HG03135 (cell line): ENCODE measurements at regions not wholly inside any gene's neighbourhood (a gene's known extent, or its start where the extent isn't known, plus 50 kb on each side); places are given as distances from the start of the nearest gene placed in this dataset.
"Not testable (repeated sequence)": the region's sequence is repeated elsewhere in the genome, so short reads cannot be mapped to it uniquely, and the experiment has no call there.

Source experiments
- ATAC-seq: cut with Tn5 transposase; IDR thresholded peaks from one replicate; pipeline ENCODE4 v1.9.1; 2021; ENCODE audit warnings: mild to moderate bottlenecking, moderate library complexity; ENCODE audit not compliant: unreplicated experiment

DNA sequence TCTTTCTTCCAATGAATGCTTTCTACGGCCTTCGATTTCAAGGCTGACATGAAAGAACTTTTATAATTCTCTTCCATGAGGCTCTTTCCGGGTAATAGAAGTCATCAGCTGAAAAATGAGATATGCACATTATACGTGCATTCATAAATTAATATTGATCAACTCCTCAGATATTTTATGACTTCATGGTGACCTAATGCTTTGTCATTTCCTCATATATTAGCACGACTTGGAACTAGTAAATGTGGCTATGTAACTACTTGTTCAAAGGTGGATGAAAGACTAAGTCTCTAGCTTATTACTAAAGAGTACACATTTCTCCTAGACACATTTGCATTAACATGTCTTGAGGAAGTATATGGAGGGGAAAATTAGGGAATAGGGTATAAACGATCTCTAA, 168.8 kb downstream of the HDGFL1 start:
- no peak for ATAC-seq

DNA sequence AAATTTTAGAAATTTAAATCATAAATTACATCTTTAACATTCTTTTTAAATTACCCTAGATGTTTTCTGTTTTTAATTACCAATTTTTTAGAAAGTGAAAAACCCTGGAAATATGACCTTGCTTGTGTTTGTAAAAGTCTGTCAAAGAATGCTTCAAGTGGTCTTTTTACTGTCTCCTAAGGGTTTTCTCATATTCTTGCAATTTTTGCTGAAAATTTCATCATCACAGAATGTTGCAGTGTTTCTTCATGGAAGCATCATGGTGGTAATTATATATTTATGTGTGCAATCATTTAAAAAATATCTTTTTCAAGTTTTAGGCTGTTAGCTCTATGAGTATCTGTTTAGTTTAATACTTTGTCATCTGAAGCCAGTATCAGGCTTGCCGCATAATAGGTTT, 178.2 kb downstream of the HDGFL1 start:
- ATAC-seq = no peak

DNA sequence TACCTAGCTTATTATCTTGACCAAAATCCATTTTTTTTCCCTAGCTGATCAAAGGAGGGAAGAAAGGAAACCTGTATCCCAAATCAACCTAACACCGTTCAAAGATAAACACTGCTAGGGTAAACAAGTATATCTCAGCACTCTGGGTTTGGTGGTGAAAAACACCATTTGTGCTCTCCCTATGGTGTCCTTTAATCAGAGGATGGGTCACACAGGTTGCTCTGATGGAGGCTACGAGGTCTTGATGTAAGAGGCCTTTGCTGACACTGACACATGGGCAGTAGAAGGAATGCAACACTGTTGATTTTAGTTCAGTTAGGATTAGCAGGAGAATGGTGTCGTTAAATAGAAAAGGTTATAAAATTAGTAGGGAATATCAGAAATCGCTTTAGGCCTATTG, 179.3 kb downstream of the HDGFL1 start:
- ATAC-seq = no peak

DNA sequence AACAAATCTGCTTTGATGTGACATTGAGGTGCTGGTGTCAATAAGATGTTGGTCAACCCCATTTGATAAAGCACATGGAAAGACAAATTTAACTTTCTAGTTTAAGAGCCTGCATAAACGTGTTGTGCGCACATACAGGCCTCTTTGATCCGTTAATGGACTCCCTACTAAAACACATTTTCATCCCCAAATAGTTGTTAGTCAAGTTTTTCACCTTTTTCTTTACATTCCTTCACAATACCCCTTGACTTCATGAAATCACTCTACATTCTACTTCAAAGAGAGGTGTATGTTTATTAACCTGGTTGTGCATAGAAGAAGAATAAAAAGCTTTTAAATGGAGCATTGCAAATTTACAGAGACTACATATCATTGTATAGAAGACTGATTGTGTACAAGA, 180.3 kb downstream of the HDGFL1 start:
- no peak for ATAC-seq

DNA sequence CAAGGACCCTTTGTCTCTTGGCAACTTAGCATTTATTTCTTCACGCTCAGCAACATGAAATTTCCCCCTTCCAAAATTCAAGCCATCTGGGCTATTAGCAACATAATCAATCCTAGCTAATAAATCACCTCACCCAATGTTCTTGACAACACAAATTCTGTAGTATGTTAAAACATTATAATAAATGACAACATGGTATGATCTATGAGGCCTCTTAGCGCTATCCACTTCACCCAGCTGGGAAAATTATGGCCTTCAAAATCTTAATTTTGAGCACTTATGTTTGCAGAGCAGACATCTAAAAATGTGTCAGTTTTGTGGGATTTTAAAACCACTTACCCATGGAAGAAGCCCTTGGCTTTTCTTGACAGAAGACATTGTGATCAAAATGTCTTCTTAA, 181.9 kb downstream of the HDGFL1 start:
- ATAC-seq = no peak

DNA sequence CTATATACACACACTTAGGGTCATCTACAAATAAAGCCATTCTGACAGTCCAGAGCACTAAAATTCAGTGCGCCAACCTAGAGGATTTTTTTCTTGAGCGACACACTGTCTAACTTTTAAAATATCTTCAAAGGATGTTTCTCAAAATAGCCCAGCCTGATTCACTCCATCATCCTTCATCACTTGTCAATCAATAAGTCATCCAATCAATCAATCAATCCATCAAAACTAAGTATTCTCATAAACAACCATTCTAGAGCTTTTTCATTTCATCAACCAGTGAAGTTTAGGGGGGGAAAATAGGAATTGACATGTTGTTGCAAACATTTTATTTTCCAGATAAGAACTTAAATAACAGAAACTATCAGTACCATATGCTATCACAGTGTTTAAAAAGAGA, 183.2 kb downstream of the HDGFL1 start:
- ATAC-seq = no peak

DNA sequence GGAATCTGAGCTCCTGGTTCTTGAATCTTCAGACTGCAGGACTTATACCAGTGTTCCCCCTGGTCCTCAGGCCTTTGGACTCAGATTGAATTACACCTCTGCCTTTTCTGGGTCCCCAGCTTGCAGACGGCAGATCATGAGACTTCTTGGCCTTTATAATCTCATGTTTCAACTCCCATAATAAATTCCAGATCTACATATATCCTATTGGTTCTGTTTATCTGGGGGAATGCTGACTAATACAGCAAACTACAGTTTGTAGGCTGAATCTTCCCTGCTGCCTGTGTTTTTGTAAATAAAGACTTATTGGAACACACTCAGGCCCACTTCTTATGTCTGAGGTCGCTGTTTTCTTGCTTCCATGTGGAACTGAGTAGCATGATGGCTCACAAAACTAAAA, 184.7 kb downstream of the HDGFL1 start:
- no peak for ATAC-seq

DNA sequence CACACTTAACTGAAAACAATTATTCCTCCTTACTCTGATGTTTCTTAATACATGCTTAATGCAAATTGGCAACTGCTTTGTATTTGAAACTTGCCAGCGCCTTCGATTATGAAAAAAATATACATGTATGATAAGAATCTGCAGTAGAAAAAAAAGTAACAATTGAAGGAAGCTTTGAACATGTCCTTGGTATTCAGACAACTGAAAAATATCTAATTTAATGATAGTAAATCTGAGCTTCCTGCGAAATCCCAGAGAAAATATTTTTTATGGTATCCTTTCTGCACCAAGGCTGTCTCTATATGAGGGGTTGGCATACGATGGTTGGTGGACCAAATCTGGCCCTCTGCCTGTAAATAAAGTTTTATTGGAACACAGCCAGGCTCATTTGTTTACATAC, 186.2 kb downstream of the HDGFL1 start:
- ATAC-seq = no peak

DNA sequence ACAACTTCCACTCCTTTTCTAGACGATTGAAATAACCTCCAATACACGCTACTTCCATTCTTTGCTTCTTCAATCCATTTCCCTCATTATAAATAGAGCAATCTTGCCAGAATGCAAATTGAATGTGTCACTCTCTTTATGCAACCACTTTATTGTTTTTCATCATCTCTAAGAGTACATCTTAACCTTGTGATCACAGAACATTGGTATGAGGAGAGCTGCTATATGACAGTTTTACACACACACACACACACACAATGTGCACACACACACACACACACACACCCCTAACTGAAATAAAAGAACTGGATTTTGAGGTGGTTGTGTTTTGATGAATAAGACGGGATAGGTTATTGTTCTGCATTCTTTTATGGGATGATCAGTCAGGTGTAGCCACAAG, 187.0 kb downstream of the HDGFL1 start:
- no peak for ATAC-seq

DNA sequence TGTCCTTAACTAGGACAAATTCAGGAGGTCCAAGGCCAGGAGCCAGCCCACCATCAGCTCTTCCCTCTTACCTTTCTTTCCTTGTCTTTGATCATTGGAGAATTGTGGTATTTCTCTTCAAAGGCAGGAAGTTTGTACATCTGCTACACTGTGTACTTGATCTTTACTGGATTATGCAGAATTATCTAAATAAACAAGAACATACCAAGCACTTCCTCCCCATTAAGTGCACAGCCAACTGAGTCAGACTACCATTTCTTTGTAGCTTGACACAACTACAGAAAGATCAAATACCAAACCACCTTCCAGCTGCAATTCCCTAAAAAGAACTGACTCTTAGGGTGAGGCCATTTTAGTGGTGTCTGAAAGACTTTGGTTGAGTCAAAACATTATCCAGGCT, 195.1 kb downstream of the HDGFL1 start:
- ATAC-seq = no peak

DNA sequence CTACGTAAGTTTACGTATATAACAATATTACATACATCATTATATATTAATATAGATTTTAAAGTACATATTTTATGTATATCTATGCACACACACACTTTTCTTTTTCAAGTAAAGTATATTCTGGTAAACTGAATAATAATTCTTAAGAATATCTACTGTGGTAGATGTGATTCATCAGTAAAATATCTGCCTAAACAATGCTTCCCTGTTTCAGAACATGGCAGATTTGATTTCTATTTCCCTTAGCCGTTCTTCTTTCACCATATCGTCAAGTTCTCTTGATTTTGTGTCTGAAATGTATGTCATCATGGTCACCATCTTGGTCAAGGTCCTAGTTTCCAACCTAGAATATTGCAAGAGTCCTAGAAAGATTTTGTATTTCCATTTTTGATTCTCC, 195.6 kb downstream of the HDGFL1 start:
- no peak for ATAC-seq

DNA sequence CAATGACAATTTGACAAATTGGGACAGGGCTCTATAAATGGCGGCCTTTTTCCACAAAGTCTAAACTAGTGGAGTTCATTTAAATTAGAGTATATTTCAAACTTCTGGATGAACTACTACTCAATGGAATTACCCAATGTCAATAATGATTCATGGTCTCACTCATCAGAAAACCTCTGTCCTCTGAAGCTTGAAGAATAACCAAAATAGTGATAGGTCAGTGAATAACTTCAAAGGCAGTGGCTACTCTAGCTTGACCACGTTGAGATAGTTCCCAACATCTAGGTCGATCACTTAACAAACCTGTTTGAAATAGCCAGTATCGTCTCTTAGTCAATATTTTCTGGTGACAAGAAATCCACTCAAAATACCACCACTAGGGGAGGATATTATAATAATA, 197.6 kb downstream of the HDGFL1 start:
- no peak for ATAC-seq

DNA sequence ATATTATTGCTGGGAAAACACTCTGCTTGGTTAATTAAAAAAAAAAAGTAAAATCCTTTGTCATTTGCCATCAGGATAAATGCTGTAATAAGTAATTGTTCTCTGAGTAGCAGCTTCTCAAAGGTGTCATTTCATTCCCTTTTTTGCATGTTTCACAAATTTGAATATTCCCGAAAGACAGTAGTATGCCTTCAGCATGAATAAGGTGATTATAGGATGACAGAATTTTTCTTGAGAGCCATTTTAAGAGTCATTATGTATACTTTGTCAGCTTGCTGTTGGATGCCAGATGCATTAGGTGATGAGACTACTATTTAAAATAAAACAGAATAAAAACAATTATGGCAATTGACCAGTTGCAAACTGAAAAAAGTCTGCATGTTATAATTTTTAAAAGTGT, 200.7 kb downstream of the HDGFL1 start:
- ATAC-seq = no peak

DNA sequence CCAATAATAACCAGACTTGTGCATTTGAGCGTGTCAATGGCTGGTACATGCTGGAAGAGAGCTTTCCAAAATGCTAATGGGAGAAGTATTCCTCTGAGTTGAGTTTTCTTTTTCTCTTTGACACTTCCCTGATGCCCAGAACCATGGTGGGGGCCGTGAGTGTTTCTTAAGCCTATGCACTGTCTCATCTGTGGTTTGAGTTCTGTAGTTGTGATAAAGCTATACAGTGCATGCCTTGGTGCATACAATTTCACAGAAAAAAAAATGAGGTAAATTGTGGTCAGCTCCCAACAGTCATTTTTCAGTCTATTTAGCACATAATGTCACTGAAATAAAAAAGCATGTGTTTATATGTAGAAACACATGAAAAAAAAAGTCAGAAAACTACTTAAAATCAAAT, 204.8 kb downstream of the HDGFL1 start:
- no peak for ATAC-seq

DNA sequence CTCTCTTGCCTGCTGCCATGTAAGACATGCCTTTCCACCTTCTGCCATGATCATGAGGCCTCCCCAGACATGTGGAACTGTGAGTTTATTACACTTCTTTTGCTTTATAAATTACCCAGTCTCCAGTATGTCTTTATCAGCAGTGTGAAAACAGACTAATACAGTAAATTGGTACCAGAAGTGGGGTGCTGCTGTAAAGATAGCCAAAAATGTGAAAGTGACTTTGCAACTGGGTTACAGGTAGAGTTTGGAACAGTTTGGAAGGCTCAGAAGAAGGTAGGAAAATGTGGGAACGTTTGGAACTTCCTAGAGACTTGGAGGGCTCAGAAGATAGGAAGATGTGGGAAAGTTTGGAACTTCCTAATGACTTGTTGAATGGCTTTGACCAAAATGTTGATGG, 209.1 kb downstream of the HDGFL1 start:
- not testable (repeated sequence) for ATAC-seq

DNA sequence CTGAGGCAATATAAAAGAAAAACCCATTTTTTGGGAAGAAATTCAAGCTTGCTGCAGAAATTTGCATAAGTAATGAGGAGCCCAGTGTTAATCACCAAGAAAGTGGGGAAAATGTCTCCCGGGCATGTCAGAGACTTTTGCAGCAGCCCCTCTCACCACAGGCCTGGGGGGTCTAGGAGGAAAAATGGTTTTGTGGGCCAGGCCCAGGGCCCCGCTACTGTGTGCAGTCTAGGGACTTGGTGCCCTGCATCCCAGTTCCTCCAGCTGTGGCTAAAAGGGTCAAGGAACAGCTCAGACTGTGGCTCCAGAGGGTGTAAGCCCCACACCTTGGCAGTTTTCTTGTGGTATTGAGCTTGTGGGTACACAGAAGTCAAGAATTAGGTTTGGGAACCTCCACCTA, 209.7 kb downstream of the HDGFL1 start:
- ATAC-seq = no peak

DNA sequence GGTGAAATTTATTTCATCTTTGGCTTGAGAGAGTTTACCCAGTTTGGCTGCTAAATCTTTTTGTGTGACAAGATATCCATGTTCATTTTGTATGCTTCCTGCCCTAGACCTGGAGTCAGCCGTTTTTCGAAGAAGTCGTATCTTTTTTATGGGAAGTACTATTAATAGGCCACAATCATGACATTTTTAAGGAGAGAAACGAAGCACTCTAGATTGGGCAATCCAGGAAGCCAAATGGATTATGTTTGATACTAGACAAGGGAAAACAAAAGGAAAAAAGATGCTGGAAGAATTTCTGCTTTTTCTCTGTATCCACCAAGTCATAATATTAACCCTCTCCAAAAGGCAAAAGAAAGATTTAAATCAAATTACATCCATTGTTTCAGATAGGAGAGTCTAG, 214.6 kb downstream of the HDGFL1 start:
- ATAC-seq = no peak

DNA sequence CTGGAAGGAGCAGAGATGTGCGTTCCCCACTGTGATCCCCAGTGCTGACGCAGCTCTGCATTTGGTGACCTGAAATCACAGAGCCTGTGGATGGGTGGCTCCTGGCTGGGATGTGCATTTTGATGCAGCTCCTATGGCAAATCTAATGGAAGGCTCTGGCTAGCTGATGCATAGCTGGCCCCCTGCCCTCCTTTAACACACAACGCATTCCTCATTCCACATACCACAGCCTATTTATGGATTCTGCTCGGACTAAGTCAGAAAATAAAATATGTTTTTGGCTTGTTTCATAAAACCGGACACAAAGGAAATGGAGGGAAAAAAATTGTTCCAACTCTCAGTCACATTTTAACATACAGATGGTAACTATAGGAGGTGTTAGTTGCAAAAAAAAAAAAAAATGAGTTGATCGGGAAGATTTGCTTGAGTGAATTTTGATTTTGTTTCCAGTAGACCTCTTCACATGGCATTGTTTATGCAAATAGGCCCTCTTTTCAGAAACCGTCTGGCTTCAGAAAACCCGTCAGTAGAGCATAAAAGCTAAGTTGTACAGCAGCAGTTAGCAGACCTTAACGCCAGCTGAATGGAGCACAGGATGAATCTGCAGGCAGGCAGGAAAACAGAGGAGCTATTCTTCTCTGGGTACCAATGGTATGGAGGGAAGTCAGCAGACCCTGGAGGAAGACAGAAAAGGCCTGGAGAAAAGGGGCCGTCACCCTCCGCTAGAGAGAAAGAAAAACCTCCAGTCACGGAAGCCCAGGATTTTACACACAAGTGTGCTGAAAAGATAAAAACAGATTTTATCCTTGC, 215.4 kb downstream of the HDGFL1 start:
- ATAC-seq = no peak

DNA sequence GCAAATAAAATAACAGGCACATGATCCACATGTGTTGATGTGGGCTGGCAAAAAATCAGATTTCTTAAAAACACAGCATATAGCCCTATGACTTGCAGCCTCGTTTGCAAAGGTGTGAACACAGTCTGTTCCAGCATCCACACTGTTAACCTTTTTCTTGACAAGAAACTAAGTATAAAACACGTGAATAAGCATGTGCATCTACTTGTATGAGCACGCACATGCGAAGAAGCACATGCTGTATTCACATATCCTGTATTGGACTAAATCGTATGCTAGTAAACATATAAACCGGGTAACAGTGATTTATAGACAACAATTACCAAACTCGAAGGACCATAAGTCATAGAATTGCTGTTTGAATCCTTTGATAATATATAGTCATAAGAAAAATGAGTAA, 218.7 kb downstream of the HDGFL1 start:
- ATAC-seq = no peak

DNA sequence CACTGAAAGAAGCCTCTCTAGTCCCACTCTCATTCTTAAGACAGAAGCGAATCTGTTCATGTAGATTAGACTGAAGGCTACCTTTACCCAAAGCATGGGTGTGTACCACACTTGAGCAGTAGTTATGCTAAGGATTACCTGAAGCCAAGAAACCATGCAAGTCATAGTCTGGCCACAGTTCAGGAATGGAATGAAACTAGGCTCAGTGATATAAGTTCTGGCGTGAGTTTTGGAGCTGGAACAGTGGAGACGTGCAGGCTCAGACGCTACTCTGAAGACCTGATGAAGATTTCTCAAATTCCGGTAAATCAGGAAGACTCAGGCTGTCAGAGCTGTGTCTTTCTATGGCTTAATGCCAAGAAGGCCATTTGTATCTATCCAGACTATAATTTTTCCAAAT, 219.9 kb downstream of the HDGFL1 start:
- ATAC-seq = no peak

DNA sequence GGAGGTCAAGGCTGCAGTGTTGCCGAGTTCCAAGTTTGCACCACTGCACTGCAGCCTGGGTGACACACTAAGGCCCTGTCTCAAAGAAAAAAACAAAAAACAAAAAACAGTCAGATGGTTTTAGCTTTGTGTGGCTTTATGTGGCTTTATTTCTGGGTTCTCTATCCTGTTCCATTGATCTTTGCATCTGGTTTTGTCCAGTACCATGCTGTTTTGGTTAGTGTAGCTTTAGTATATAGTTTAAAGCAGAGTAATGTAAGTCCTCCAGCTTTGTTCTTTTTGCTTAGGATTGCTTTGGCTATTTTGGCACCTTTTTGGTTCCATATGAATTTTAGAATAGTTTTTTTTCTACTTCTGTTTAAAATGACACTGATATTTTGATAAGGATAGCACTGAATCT, 225.5 kb downstream of the HDGFL1 start:
- no peak for ATAC-seq

DNA sequence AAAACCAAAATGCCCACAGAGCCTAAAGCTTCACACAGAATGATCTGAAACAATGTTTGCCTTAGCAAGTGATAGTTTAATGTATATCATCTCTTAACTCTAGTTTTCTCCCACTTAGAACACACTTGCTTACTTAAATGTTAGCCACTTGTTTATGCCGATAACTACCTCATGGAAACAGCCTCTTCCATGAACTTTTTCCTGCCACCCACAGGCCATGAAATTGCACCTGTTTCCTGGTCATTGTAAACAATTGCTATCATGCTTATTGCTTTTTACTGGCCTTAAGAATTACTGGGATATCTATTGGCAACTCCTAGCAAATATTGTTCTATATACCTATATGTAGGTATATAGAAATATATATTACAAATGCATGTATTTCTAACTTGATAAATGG, 231.1 kb downstream of the HDGFL1 start:
- ATAC-seq = no peak

DNA sequence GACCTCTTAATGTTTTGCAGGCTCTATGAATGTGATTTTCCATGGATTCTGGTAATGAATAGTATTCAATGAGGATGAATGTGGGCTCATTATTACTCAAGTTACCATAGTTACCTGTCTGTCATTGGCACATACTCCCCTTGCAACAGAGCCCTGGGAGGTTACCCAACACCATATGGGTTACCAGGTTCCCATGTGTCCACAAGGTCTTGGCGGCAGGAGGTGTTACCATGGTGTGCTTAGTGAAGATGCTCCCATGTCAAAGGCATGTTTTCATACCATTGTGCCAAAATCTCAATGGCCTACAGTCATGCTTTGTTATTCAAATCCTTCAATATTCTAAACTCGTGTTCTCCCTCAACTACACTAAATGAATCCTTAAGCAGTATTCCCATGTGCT, 232.5 kb downstream of the HDGFL1 start:
- no peak for ATAC-seq
